Dermis microvascular lymphatic vessel endothelial cell (primary cell): ENCODE measurements at regions not wholly inside any gene's neighbourhood (a gene's known extent, or its start where the extent isn't known, plus 50 kb on each side); places are given as distances from the start of the nearest gene placed in this dataset.
"Not testable (repeated sequence)": the region's sequence is repeated elsewhere in the genome, so short reads cannot be mapped to it uniquely, and the experiment has no call there.

ENCODE experiments used
- DNase-seq, 2 donors: peaks; one replicate each; pipeline versions ENCODE4 v3.0.0 to v3.0.0-alpha.2; 2010; ENCODE audit warnings: low read depth in 2 of 2

DNA sequence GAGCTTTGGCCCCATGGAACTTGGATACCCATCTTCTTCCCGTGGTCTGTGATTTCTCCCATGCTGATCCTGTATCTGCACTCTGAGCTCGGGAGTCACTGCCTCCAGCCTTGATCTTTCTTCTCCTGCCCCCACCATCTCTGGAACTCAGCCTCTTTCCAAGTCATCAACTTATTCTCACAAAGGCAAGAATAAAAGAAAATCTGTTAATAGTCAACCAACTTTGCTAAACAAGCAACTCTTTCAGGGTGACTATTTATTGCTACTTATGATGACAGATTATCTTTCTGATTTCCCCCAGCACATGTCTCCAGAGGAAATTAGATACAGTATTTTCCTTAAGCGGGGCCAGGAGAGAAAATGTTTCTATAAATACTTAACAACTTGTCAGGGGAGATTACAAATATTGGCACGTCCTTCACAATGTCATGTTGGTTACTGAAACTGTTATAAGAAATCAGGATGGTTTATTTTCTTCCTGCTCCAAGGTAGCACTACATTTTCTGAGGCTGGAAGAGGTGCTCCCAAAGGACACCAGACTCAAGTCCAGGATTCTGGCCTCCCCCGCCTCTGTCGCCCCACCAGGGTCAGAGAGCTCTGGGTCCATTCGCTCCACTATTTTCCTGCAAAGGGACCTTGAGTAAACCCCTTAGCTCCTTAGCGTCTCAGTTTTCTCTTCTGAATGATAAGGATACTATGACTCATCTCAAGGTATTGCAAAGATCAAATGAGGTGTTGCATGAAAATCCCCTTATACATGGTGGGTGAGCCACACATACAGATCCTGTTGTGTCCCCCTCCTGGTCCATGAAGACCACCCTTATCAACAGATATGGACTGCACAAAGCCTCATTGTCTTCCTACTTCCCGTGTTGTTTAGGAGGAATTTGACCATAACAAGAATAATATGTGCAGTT, 205.2 kb upstream of the WSCD1 start:
- DNase-seq = no peak

DNA sequence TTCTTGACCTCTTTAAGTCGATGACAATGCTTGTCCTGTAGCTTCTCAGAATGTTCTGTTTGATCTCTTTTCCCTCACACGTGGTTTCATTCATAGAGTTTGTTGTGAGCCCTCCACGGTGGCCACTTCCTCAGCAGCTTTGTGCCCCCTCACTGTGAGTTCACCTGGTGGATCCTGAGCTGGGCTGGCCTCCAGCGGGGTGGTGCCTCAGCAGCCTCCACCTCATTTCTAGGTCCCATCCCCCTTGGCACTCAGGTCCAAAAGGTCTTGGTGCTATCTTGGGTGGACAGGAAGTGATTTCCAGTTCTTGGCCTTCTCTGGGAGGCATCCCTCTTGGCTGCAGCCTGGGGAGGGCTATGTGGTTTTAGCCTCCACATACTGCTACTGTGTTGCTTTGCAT, 203.2 kb upstream of the WSCD1 start:
- DNase-seq = no peak

DNA sequence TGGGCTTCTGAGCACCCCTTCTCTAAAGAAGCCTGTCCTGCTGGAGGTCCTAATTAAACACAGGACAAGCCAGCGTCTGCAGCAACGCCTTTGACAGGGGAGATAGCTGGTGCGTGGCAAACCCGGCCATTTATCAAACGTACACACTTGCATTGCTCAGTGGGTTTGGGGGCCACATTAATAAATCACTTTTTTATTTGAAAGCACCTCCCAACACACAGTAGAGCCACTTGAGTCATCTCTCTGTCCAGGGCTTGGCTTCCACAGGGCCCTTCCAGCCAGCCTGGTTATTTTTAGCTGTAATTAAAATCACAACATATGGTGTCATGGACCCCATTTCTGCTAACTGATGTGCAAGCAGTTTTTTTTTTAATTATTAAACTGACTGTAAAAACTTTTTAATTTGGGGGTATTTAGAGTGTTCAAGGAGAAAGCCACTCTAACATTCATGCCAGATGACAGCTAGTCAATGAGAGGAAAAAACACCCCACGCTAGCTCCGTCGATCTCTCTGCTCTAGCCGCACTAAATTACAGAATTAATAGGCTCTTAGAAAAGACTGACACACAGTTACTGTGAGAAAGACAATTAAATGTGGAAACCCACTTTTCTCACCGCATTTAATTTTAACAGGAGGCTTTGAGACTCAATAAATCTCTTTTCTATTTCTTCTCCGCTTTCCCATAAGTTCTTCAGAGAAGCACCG, 201.0 kb upstream of the WSCD1 start:
- no peak for DNase-seq

DNA sequence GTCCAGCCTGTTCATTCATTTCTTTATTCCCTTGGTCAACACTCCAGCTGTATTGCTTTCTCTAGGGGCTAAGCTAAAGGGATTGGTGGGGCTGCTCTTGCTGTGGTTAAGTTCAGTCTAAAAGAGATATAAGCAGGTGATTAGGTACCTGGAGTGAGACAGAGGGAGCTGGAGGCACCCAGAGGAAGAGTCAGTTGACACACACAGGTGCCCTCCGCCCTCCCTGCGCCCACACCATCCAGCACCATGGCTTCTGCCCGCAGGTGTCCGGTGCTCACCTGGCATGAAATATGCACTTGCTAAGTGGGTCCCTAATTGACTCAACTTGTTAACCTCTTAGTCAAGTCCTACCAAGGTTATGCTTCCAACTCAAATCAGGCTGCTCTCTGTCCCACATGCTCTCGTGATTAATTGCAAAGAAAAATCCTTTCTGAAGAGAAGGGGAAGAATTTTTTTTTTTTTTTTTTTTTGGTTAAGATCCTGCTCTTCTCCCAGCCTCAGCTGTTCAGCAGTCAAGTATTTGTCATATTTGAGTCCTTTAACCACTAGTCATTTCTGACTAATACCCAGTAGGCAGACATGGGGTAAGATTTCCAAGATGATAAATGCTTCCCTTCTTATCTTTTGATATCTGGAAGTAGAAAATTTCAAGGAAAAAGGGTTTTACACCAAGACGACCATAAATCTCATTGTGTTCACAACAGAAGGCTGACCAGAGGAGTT, 199.8 kb upstream of the WSCD1 start:
- no peak for DNase-seq

DNA sequence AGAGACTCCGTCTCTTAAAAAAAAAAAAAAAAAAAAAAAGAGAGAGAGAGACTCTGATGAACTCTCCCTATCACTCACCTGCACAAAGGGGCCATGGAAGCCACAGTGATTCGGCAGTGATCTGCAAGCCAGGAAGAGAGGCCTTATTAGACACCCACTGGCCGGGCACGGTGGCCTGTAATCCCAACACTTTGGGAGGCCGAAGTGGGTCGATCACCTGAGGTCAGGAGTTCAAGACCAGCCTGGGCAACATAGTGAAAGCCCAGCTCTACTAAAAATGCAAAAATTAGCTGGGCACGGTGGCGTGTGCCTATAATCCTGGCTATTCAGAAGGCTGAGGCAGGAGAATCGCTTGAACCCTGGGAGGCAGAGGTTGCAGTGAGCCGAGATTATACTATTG, 198.5 kb upstream of the WSCD1 start:
- no peak for DNase-seq

DNA sequence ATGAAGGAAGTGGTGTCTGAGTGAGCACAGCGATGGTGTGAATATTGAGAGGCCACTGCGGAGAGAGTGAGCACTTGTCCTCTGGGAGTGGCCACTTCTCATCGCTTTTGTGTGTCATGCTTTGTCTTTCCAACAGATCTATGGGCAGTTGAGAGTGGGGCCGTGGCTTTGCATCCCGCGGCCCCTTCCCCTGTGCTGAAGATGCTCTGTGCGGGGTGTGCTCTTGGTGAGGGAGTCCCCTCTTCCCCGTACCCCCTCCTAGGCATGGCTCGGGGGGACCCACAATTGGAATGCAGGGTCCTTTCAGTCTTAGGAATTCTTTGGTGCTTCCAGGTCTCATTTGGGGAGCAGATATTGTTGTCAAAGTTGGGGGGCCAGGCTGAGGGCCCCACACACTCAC, 197.3 kb upstream of the WSCD1 start:
- DNase-seq = no peak

DNA sequence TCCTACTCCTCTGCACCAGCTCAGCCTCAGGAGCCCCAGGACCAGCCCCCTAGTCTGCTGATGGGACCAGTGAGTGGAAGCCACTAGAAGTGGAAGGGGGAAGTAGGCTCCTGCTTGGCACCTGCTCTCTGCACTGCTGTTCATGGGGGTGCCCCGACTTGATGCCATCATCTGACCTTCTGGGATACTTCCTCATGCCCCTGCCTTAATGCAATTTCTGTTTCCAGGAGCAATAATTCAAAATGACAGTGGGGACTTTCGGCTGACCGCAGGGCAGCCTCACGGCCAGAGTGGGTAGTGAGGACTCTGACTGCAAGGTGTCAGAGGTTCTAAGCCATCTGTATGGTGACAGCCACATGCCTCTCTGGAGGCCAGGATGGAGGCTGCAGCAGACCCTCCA, 196.4 kb upstream of the WSCD1 start:
- no peak for DNase-seq

DNA sequence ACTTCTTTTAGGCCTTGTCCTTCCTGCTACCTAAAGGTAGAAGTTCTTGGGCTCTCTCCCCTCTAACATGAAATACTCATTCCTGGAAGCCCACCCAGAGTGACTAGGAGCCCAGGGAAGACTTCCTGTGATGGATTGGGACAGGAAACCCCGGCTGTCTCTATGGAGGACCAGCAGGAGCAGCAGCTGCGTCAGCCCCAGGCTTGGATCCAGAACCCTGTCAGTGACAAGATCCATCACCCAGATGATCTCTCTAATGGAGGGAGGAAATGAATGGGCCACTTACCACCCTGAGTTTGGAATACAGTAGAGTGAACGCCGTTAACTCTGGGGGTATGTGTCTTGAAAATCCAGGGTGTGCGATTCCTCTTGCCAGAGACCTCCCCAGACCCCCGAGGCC, 195.7 kb upstream of the WSCD1 start:
- no peak for DNase-seq

DNA sequence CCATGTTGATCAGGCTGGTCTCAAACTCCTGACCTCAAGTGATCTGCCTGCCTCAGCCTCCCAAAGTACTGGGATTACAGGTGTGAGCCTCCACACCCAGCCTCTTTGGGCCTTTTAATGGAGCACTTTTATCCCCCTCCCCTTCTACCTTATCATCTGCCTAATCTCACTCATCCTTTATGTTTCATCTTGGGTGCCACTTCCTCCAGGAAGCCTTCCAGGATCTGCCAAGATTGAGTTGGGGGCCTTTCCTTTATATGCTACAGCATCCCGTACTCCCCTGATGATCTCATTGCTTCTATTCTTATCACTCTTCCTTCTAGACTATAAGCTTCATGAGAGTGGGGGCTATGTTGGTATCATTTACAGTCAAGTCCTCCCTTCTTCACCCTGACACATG, 192.8 kb upstream of the WSCD1 start:
- no peak for DNase-seq

DNA sequence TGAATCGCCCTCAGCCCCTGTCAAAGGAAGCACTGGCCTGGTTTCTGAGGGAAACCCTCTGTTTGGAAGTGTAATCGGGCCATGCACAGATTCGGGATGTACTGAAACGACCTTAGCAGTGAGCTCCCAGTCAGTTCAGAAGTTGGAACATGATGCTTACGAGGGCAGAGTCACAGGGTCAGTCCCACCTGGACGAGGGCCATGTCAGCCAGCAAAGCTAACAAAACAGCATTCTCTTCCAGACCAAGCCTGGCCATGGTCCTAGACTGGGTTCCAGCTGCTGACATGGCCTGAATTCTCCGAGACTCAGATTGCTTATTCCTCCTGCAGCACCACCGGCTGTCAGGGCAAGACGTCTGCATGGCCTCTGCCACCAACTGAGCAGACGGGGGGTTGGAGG, 192.2 kb upstream of the WSCD1 start:
- DNase-seq = peak; percentile 9 to 49

DNA sequence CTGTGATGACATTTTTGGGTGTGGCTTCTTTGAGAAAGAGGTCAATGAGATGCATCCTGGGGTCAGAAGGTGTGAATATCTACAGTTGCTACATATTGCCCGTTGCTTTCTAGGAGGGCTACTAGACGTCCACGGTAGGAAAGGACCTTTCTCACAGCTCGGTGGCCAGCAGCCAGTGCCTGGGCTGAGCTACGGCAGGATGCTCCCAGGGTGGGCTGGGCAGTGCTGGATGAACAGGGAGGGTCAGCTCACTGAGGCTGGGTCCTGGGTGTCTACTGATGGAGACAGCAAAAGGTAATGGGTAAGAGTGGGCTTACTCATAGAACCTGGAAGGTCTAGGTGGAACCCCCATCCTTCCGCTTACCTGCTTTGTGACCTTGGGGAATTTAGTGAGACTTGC, 188.3 kb upstream of the WSCD1 start:
- DNase-seq = no peak

DNA sequence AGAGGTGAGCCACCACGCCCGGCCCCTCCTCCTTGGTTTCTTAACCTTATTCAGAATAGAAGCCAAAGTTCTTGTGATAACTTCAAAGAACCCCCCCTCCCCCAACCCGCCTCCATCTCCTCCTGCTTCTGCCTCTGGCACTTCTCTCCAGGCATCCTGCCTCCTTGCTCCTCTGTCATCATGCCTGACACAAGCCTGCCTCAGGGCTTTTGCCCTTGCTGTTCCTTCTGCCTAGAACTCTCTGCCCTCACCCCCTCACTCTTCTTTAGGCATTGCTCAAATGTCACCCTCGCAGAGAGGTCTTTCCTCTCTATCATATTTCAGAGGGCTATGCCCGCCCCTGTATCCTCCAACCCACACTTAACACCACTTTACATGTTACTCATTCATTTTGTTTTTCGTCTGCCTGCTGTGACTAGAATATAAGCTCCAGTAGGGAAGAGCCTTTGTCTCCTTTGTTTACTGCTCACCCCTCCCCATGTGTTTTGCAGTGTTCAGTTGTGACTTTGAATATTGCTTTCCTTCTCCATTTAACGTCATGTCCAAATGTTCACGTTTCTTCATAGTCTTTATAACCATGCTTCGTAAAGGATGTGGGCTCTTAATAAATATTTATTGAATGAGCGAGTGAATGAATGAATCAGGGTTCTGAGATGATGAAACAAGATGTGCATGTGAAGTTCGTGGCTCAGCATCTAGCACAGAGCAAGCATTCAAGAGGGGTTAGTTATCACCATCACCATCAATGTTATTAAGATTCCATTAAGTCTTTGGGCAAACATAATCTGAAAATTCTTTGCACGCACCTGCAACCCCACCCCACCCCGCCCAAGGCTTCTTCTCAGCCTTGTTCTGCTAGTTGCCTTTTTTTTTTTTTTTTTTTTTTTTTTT, 186.2 kb upstream of the WSCD1 start:
- no peak for DNase-seq

DNA sequence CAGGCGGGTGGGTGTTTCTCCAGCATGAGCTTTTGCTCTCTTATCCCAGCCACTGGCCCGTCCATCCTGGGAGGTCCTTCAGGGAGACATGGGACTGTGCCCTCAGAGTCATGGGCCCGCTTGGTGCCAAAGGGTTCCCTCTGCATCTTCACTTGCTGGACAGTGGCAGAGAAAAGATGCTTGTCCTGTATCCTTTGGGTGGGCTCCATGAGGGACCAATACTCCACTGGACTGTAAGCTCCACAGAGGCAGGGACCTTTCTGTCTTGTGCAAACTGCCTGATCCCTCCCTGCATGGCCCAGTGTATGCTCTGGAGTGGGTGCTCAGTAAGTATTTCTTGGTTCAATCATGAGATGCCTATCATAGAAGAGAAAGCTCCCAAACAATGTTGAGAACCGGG, 184.8 kb upstream of the WSCD1 start:
- no peak for DNase-seq

DNA sequence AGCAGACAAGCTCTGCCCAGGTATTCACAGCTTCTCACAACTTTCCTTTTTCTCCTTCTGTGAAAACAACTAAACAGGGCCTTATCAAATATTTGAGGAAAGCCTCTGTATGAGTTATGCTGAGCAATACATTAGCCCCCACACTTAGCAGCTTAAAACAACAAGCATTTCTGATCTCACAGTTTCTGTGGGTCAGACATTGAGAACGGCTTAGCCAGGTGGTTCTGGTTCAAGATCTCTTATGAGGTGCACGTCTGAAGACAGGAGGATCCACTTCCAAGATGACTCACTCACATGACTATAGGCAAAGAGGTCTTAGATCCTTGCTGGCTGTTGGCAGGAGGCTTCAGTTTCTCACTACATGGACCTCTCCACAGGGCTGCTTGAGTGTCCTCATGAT, 181.4 kb upstream of the WSCD1 start:
- DNase-seq = no peak

DNA sequence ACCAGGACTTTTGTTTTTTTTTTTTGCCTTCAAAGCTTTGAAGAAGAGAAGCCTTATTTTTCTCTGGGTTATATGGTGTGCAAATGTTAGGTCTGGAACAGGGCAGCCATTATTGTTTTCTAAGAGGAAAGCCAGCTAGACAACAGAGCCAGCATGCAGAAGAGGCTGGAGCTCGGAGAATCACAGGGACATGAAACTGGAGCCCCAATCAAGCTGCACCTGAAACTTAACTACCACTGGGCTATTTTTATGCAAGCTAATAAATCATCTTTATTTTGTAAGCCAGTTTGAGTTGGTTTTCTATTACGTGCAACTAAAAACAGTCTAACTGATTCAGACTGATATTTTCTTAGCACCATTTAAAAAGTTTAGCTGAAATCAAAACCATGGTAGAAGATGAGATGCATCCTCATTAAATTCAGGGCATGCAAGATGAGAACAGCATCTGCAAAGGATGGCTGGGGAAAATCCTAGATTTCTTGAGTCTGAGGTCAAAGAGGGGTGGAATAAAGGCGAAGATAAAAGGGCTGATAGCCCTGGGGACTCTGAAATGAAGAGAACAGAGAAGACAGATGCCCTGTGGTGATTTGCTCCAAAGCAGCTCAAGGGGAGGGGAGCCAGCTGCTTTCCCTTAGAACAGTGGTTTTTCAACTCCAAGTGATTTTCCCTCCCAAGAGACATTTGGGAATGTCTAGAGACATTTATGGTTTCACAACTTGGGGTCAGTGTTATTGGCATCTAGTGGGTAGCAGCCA, 177.1 kb upstream of the WSCD1 start:
- DNase-seq = no peak

DNA sequence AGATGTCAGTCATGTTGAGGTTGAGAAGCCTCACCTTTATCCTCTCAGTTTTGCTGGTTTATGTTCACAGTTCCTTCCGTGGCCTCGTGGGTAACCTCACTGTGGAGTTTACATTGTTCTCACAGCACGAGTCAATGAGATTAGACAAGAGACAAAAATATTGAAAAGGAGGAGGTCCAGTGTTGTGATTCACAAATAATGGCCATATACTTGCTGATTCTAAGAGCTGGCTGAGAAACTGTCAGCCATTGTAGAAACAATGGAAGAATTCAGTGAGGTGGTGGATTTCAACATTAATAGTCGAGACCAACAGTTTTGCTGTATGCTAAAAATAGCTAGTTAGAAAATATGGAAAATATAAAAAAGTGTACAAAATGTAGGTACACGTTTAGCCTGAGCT, 176.4 kb upstream of the WSCD1 start:
- no peak for DNase-seq

DNA sequence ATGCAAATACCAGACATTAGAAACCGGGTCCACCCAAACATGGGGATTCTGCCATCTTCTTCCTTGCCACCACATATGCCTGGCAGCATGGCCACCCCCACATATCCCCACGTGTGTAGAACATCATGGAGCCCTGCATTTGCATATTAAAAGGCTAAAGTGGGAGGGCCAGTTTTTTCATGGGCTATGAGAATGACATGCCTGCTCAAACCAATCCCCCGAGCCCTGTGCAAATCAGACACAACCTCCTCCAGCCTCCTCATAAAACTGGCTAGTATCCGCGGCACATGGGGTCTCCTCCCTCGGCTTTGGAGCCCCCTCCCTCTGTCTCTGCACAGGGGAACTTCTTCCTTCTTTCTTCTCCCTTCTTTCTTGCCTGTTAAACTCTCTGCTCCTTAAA, 174.9 kb upstream of the WSCD1 start:
- no peak for DNase-seq

DNA sequence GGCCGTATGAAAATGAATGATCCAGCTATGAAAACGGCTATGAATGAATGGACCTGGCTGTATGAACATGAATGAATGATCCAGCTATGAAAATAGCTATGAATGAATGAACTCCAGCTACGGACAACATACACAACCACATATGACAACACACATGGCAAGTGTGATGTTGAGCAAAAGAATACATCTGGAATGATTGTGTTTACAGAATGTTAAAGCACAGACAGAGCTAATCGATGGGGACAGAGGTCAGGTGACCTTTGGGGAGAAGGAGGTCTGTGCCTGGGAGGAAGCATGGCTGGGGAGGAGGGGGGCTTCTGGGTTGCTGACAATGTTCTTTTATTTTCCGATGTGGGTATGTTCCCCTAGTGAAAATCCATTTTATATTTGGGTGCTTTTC, 174.0 kb upstream of the WSCD1 start:
- DNase-seq = no peak

DNA sequence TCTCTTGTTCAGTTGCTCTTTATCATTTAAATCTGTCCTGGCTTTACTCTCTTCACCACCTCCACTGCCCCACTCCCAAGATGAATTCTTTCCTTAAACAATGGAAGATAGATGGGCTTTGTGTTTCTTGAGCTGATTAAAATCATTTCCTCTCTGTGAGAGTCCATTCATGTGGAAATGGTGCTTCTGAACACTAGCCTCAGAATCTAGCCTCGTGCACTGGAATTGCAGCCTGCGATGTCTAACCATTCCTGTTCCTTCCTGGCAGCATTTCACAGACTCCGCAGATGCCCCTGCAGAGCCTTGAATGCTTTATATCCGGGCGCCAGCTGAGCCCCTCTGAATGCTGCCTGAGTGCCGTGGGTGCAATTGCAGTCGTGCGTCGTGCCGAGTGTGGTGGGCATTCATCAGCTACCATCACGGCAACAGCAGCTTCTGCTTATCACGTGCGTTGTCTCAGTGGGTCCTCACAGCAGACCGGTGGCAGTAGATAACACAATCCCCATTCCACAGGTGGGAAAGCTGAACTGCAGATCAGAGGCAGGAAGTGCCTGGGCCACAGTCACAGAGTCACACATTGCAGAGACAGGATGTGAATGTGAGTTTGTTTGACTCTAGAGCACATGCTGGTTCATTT, 172.8 kb upstream of the WSCD1 start:
- peak; percentile 20 to 26 for DNase-seq

DNA sequence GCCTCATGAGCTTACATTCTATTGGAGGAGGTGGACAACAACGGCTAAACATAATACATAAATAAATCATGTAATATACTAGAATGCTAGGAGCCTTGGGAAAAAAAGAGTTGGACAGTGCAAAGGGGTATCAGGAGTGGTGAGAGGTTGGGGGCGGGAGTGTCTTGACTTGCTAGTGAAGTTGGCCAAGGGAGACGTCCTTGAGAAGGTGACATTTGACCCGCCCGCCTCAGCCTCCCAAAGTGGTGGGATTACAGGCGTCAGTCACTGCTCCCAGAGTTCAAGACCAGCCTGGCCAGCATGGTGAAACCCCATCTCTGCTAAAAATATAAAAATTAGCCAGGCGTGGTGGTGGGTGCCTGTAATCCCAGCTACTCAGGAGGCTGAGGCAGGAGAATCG, 172.2 kb upstream of the WSCD1 start:
- DNase-seq = not testable (repeated sequence)
